ENCODE measurements at regions not wholly inside any gene's neighbourhood (a gene's known extent, or its start where the extent isn't known, plus 50 kb on each side); places are given as distances from the start of the nearest gene placed in this dataset.

GRCh38 chr7:131210618-131211017 is 117.1 kb upstream of the MKLN1 start:
- intact Hi-C loops (cut with micrococcal nuclease), result no loop called here
- no peak overlapping the region for H2AFZ ChIP-seq (ENCODE audit: insufficient read depth, low read depth, low read length, poor library complexity, severe bottlenecking)
- no peaks in the 10 kb centered on the region for H3K9me3 ChIP-seq (replicated peaks in 1 of 2; ENCODE audit: control insufficient read depth in 1 of 2, insufficient read depth in 1 of 2, low read length in 2 of 2)
- Mint-ChIP-seq H3K4me1 (no peaks in the 10 kb centered on the region), H3K36me3 (no peaks in the 10 kb centered on the region), H3K9me3 (no peaks in the 10 kb centered on the region), H3K27me3 (ENCODE audit: low read depth in 3 of 3) (peaks cover 1 to 4% (median 2%) of the 10 kb centered on the region in 3 donors), H3K4me3 (no peak overlapping the region), H3K27ac (peak overlapping the region in 1 of 7 donors; percentile 74)
- no peaks in the 10 kb centered on the region for H3K36me3 ChIP-seq (replicated peaks in 1 of 2; ENCODE audit: control insufficient read depth in 1 of 2, insufficient read depth in 2 of 2, low read length in 2 of 2)
- no peaks in the 10 kb centered on the region for H3K79me2 ChIP-seq (ENCODE audit: insufficient read depth, low read length)
- TF ChIP-seq CTCF (IDR thresholded peaks at IDR 0.05), result no peak
- no peak overlapping the region for H3K27ac ChIP-seq (ENCODE audit: low read depth in 1 of 2, low read length in 2 of 2)
- no peak overlapping the region for H3K9ac ChIP-seq (ENCODE audit: insufficient read depth, low read length, poor library complexity, severe bottlenecking)
- no peaks in the 10 kb centered on the region for H4K20me1 ChIP-seq (ENCODE audit: insufficient read depth, low read length)
- H3K4me3 ChIP-seq (replicated peaks in 1 of 3; ENCODE audit: low read depth in 2 of 3, low read length in 3 of 3), result no peak overlapping the region
- no peak for DNase-seq
- no peaks in the 10 kb centered on the region for H3K27me3 ChIP-seq (ENCODE audit: control insufficient read depth in 2 of 2, insufficient read depth in 2 of 2, low read length in 2 of 2)
- no peaks in the 10 kb centered on the region for H3K4me1 ChIP-seq (ENCODE audit: control insufficient read depth in 1 of 2, insufficient read depth in 2 of 2, low read length in 2 of 2)
- WGBS (ENCODE audit: insufficient coverage), result no CpG with 5 or more reads among the region's 2 CpGs
- no peak overlapping the region for H3K4me2 ChIP-seq (replicated peaks; ENCODE audit: extremely low read depth, low read length, poor library complexity, severe bottlenecking)

GRCh38 chr7:131211500-131211899 is 116.2 kb upstream of the MKLN1 start:
- H3K79me2 ChIP-seq (ENCODE audit: insufficient read depth, low read length), result no peaks in the 10 kb centered on the region
- no peaks in the 10 kb centered on the region for H3K36me3 ChIP-seq (replicated peaks in 1 of 2; ENCODE audit: control insufficient read depth in 1 of 2, insufficient read depth in 2 of 2, low read length in 2 of 2)
- H4K20me1 ChIP-seq (ENCODE audit: insufficient read depth, low read length), result no peaks in the 10 kb centered on the region
- H3K36me3 Mint-ChIP-seq, result no peaks in the 10 kb centered on the region
- no peaks in the 10 kb centered on the region for H3K4me1 Mint-ChIP-seq
- H3K9me3 Mint-ChIP-seq, result peaks cover 0 to 3% (median 0%) of the 10 kb centered on the region in 7 donors
- H3K27ac ChIP-seq (ENCODE audit: low read depth in 1 of 2, low read length in 2 of 2), result no peak overlapping the region
- H3K4me3 Mint-ChIP-seq, result no peak overlapping the region
- H3K9me3 ChIP-seq (replicated peaks in 1 of 2; ENCODE audit: control insufficient read depth in 1 of 2, insufficient read depth in 1 of 2, low read length in 2 of 2), result no peaks in the 10 kb centered on the region
- no peak overlapping the region for H3K4me3 ChIP-seq (replicated peaks in 1 of 3; ENCODE audit: low read depth in 2 of 3, low read length in 3 of 3)
- no peaks in the 10 kb centered on the region for H3K4me1 ChIP-seq (ENCODE audit: control insufficient read depth in 1 of 2, insufficient read depth in 2 of 2, low read length in 2 of 2)
- intact Hi-C loops (cut with micrococcal nuclease), result no loop called here
- no peak overlapping the region for H3K9ac ChIP-seq (ENCODE audit: insufficient read depth, low read length, poor library complexity, severe bottlenecking)
- 100% methylated on average over 1 of the region's 1 CpG for WGBS (ENCODE audit: insufficient coverage)
- DNase-seq, result no peak
- H3K4me2 ChIP-seq (replicated peaks; ENCODE audit: extremely low read depth, low read length, poor library complexity, severe bottlenecking), result no peak overlapping the region
- H3K27ac Mint-ChIP-seq, result no peak overlapping the region
- peaks cover 1 to 4% (median 2%) of the 10 kb centered on the region in 3 donors for H3K27me3 Mint-ChIP-seq (ENCODE audit: low read depth in 3 of 3)
- H2AFZ ChIP-seq (ENCODE audit: insufficient read depth, low read depth, low read length, poor library complexity, severe bottlenecking), result no peak overlapping the region
- no peak for TF ChIP-seq CTCF (IDR thresholded peaks at IDR 0.05)
- no peaks in the 10 kb centered on the region for H3K27me3 ChIP-seq (ENCODE audit: control insufficient read depth in 2 of 2, insufficient read depth in 2 of 2, low read length in 2 of 2)

All from CD14-positive monocyte (primary cell).